Common myeloid progenitor, CD34-positive (primary cell): ENCODE measurements at regions not wholly inside any gene's neighbourhood (a gene's known extent, or its start where the extent isn't known, plus 50 kb on each side); places are given as distances from the start of the nearest gene placed in this dataset.

Experiments used
- CTCF ChIA-PET: fragments of 350-600 bp; sonication (Branson Sonifier 250); formaldehyde crosslinking; loops from one replicate; lab custom pipeline; 2021; ENCODE audit warnings: antibody characterized with exemption; lab: Charles Lee
- POLR2A ChIA-PET: fragments of 350-600 bp; sonication (Branson Sonifier 250); formaldehyde crosslinking; loops from one replicate; lab custom pipeline; 2021; ENCODE audit warnings: antibody characterized with exemption; lab: Charles Lee
- DNase-seq, 3 donors: peaks; one replicate each; pipeline versions ENCODE4 v3.0.0 to v3.0.0-alpha.2; 2013
- H3K27ac ChIP-seq, 2 experiments: 1 replicate in 1 of 2; 2 replicates in 1 of 2; pipeline ENCODE4 v1.7.0; 2013; ENCODE audit warnings: inconsistent platforms in 2 of 2, low read length in 2 of 2, mild to moderate bottlenecking in 2 of 2, low read depth in 1 of 2, moderate library complexity in 1 of 2; ENCODE audit not compliant: severe bottlenecking in 2 of 2, insufficient read depth in 1 of 2, poor library complexity in 1 of 2
- H3K27me3 ChIP-seq, 5 experiments: replicated peaks in 2 of 5; 1 replicate in 3 of 5; 2 replicates in 2 of 5; pipeline versions ENCODE4 v1.6.1 to v1.7.0; 2013; ENCODE audit warnings: low read length in 4 of 5, mild to moderate bottlenecking in 2 of 5, moderate library complexity in 2 of 5, inconsistent platforms in 1 of 5; ENCODE audit not compliant: insufficient read depth in 5 of 5, control insufficient read depth in 4 of 5
- H3K36me3 ChIP-seq, 4 experiments: 1 replicate in 2 of 4; 2 replicates in 2 of 4; pipeline versions ENCODE4 v1.6.1 to v1.7.0; 2013; ENCODE audit warnings: low read length in 3 of 4, control low read depth in 1 of 4, mild to moderate bottlenecking in 1 of 4; ENCODE audit not compliant: control insufficient read depth in 4 of 4, insufficient read depth in 4 of 4
- H3K4me1 ChIP-seq, 4 experiments: 1 replicate in 3 of 4; 2 replicates in 1 of 4; pipeline versions ENCODE4 v1.6.1 to v1.7.1; 2013; ENCODE audit warnings: low read length in 3 of 4, mild to moderate bottlenecking in 3 of 4, control low read depth in 1 of 4, inconsistent platforms in 1 of 4, moderate library complexity in 1 of 4; ENCODE audit not compliant: control insufficient read depth in 4 of 4, insufficient read depth in 4 of 4; ENCODE audit errors: control extremely low read depth in 1 of 4
- H3K4me3 ChIP-seq, 7 experiments: 1 replicate in 4 of 7; 2 replicates in 3 of 7; pipeline versions ENCODE4 v1.5.1 to v1.7.0; 2013; ENCODE audit warnings: mild to moderate bottlenecking in 7 of 7, low read length in 6 of 7, moderate library complexity in 6 of 7, inconsistent platforms in 2 of 7, low read depth in 2 of 7, control low read depth in 1 of 7; ENCODE audit not compliant: insufficient read depth in 4 of 7, control insufficient read depth in 1 of 7; ENCODE audit errors: extremely low read depth in 1 of 7
- H3K9me3 ChIP-seq, 5 experiments: 1 replicate in 4 of 5; 2 replicates in 1 of 5; pipeline versions ENCODE4 v1.6.1 to v1.7.1; 2013; ENCODE audit warnings: low read length in 4 of 5, mild to moderate bottlenecking in 2 of 5, inconsistent platforms in 1 of 5, low read depth in 1 of 5, moderate library complexity in 1 of 5; ENCODE audit not compliant: control insufficient read depth in 4 of 5, insufficient read depth in 2 of 5; ENCODE audit errors: control extremely low read depth in 1 of 5
- WGBS: methylation state at CpG from one replicate; pipeline ENCODE4 v1.1.5; 2013; ENCODE audit not compliant: insufficient coverage; 5-methylcytosine and 5-hydroxymethylcytosine counted together

- POLR2A ChIA-PET = no interaction called here
- H3K27ac ChIP-seq = no peak overlapping the region
- DNase-seq = no peak
- CTCF ChIA-PET = no interaction called here
- H3K27me3 ChIP-seq = peaks cover 0 to 19% (median 14%) of the 10 kb centered on the region in 5 experiments
- H3K36me3 ChIP-seq = no peaks in the 10 kb centered on the region
- H3K9me3 ChIP-seq = no peaks in the 10 kb centered on the region
- no peaks in the 10 kb centered on the region for H3K4me1 ChIP-seq
- no peak overlapping the region for H3K4me3 ChIP-seq
These were observed 78.3 kb downstream of the RAMP3 start for GRCh38 chr7:45235905-45236304.

- Histone ChIP-seq H3K27ac (no peak overlapping the region), H3K9me3 (no peaks in the 10 kb centered on the region), H3K36me3 (no peaks in the 10 kb centered on the region), H3K4me1 (no peaks in the 10 kb centered on the region), H3K27me3 (peaks cover 0 to 19% (median 15%) of the 10 kb centered on the region in 5 experiments), H3K4me3 (no peak overlapping the region)
- no peak for DNase-seq
- 88% methylated on average over 1 of the region's 1 CpG for WGBS
- POLR2A ChIA-PET = interaction anchor here (1.0 kb wide), 1 partner anchor 10 kb away, joined by 5 read pairs; no protein-coding TSS in a partner anchor
- CTCF ChIA-PET = interaction anchor here (1.2 kb wide), 1 partner anchor 24 kb away, joined by 3 read pairs; no protein-coding TSS in a partner anchor
These were observed 79.1 kb downstream of the RAMP3 start for GRCh38 chr7:45236666-45237065.

- Histone ChIP-seq H3K27ac (no peak overlapping the region), H3K27me3 (peaks cover 0 to 19% (median 15%) of the 10 kb centered on the region in 5 experiments), H3K4me3 (no peak overlapping the region), H3K4me1 (no peaks in the 10 kb centered on the region), H3K36me3 (no peaks in the 10 kb centered on the region), H3K9me3 (no peaks in the 10 kb centered on the region)
- CTCF ChIA-PET = no interaction called here
- POLR2A ChIA-PET = no interaction called here
- no peak for DNase-seq
- WGBS = 68% methylated on average over 11 of the region's 13 CpGs
These were observed 80.3 kb downstream of the RAMP3 start for GRCh38 chr7:45237788-45238461.

- no peaks in the 10 kb centered on the region for H3K9me3 ChIP-seq
- peaks cover 0 to 19% (median 9%) of the 10 kb centered on the region in 5 experiments for H3K27me3 ChIP-seq
- no peak for DNase-seq
- H3K4me1 ChIP-seq = no peaks in the 10 kb centered on the region
- no peak overlapping the region for H3K27ac ChIP-seq
- no peak overlapping the region for H3K4me3 ChIP-seq
- ChIA-PET CTCF (no interaction called here), POLR2A (no interaction called here)
- WGBS = 86% methylated on average over 5 of the region's 5 CpGs
- H3K36me3 ChIP-seq = no peaks in the 10 kb centered on the region
These were observed 81.2 kb downstream of the RAMP3 start for GRCh38 chr7:45238806-45239205.

GRCh38 chr7:45239486-45239885, 81.9 kb downstream of the RAMP3 start:
- Histone ChIP-seq H3K4me3 (no peak overlapping the region), H3K9me3 (no peaks in the 10 kb centered on the region), H3K36me3 (no peaks in the 10 kb centered on the region), H3K4me1 (no peaks in the 10 kb centered on the region), H3K27me3 (peaks cover 0 to 19% (median 8%) of the 10 kb centered on the region in 5 experiments), H3K27ac (no peak overlapping the region)
- 83% methylated on average over 6 of the region's 6 CpGs for WGBS
- DNase-seq = no peak
- POLR2A ChIA-PET = no interaction called here
- CTCF ChIA-PET = no interaction called here

- peak in 1 of 3 donors; percentile 15 for DNase-seq
- Histone ChIP-seq H3K27ac (no peak overlapping the region), H3K4me3 (no peak overlapping the region), H3K36me3 (no peaks in the 10 kb centered on the region), H3K9me3 (no peaks in the 10 kb centered on the region), H3K4me1 (no peaks in the 10 kb centered on the region), H3K27me3 (peaks cover 0 to 19% (median 8%) of the 10 kb centered on the region in 5 experiments)
- POLR2A ChIA-PET = no interaction called here
- CTCF ChIA-PET = no interaction called here
- WGBS = 93% methylated on average over 3 of the region's 7 CpGs
These were observed 82.7 kb downstream of the RAMP3 start for GRCh38 chr7:45240273-45240771.

- Histone ChIP-seq H3K36me3 (no peaks in the 10 kb centered on the region), H3K9me3 (no peaks in the 10 kb centered on the region), H3K4me1 (no peaks in the 10 kb centered on the region), H3K27me3 (peaks cover 0 to 19% (median 8%) of the 10 kb centered on the region in 5 experiments), H3K4me3 (no peak overlapping the region), H3K27ac (no peak overlapping the region)
- WGBS = 95% methylated on average over 4 of the region's 4 CpGs
- ChIA-PET POLR2A (no interaction called here), CTCF (no interaction called here)
- no peak for DNase-seq
These were observed 83.3 kb downstream of the RAMP3 start for GRCh38 chr7:45240926-45241325.
